ENCODE measurements at regions not wholly inside any gene's neighbourhood (a gene's known extent, or its start where the extent isn't known, plus 50 kb on each side); places are given as distances from the start of the nearest gene placed in this dataset.

DNA sequence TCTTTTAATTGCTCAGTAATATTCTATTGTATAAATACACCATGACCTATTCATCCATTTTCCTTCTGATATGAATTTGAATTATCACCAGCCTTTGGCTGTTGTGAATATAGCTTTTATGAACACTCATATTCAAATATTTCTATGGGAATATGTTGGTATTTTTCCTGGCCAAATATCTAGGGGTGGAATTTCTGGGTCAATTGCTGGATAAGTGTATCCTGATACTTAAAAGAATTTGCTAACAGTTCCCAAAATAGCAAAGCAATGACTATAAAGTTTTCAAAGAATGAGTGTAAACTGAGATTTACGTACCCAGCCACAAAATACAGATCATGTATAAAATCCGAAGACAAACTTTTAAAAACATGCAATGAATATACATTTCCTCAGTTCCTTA, 148.7 kb upstream of the CLEC14A start:
- TF ChIP-seq POLR2AphosphoS5 (IDR thresholded peaks at IDR 0.05) (no peak), POLR2A (IDR thresholded peaks at IDR 0.05) (no peak), EP300 (IDR thresholded peaks at IDR 0.05) (no peak)
- TF ChIP-seq, protein P1, sequence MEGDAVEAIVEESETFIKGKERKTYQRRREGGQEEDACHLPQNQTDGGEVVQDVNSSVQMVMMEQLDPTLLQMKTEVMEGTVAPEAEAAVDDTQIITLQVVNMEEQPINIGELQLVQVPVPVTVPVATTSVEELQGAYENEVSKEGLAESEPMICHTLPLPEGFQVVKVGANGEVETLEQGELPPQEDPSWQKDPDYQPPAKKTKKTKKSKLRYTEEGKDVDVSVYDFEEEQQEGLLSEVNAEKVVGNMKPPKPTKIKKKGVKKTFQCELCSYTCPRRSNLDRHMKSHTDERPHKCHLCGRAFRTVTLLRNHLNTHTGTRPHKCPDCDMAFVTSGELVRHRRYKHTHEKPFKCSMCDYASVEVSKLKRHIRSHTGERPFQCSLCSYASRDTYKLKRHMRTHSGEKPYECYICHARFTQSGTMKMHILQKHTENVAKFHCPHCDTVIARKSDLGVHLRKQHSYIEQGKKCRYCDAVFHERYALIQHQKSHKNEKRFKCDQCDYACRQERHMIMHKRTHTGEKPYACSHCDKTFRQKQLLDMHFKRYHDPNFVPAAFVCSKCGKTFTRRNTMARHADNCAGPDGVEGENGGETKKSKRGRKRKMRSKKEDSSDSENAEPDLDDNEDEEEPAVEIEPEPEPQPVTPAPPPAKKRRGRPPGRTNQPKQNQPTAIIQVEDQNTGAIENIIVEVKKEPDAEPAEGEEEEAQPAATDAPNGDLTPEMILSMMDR (IDR thresholded peaks at IDR 0.05) = no peak

All from gastroesophageal sphincter (tissue), 3 donors.